CD14-positive monocyte (primary cell): ENCODE measurements at regions not wholly inside any gene's neighbourhood (a gene's known extent, or its start where the extent isn't known, plus 50 kb on each side); places are given as distances from the start of the nearest gene placed in this dataset.

Source experiments
- DNase-seq, 3 donors: peaks; one replicate each; pipeline ENCODE4 v3.0.0-alpha.2; 2011 to 2022
- H2AFZ ChIP-seq: 2 replicates; pipeline ENCODE4 v1.6.0; 2012; ENCODE audit warnings: mild to moderate bottlenecking, low read depth, low read length, inconsistent platforms; ENCODE audit not compliant: insufficient read depth, poor library complexity, severe bottlenecking
- H3K27ac ChIP-seq, 2 donors: 1 replicate in 1 of 2; 2 replicates in 1 of 2; pipeline ENCODE4 v1.5.1; 2012 to 2013; ENCODE audit warnings: low read length in 2 of 2, control low read depth in 1 of 2, inconsistent platforms in 1 of 2, low read depth in 1 of 2, mild to moderate bottlenecking in 1 of 2
- H3K27me3 ChIP-seq, 2 donors: one replicate each; pipeline versions ENCODE4 v1.6.0 to v1.6.1; 2011 to 2013; ENCODE audit warnings: low read length in 2 of 2; ENCODE audit not compliant: control insufficient read depth in 2 of 2, insufficient read depth in 2 of 2
- H3K36me3 ChIP-seq, 2 donors: replicated peaks in 1 of 2; 1 replicate in 1 of 2; 2 replicates in 1 of 2; pipeline versions ENCODE4 v1.5.1 to v1.6.1; 2012 to 2013; ENCODE audit warnings: low read length in 2 of 2, control low read depth in 1 of 2, inconsistent platforms in 1 of 2, mild to moderate bottlenecking in 1 of 2; ENCODE audit not compliant: insufficient read depth in 2 of 2, control insufficient read depth in 1 of 2
- H3K4me1 ChIP-seq, 2 donors: 1 replicate in 1 of 2; 2 replicates in 1 of 2; pipeline versions ENCODE4 v1.5.1 to v1.6.1; 2012 to 2013; ENCODE audit warnings: low read length in 2 of 2, control low read depth in 1 of 2, inconsistent platforms in 1 of 2, mild to moderate bottlenecking in 1 of 2, moderate library complexity in 1 of 2; ENCODE audit not compliant: insufficient read depth in 2 of 2, control insufficient read depth in 1 of 2
- H3K4me2 ChIP-seq: replicated peaks from 2 replicates; pipeline ENCODE3; 2012; ENCODE audit warnings: low read length, moderate library complexity, mild to moderate bottlenecking; ENCODE audit not compliant: poor library complexity, severe bottlenecking; ENCODE audit errors: extremely low read depth
- H3K4me3 ChIP-seq, 3 experiments: fragments of 200-600 bp in 1 of 3; sonication (generic) in 1 of 3; replicated peaks in 1 of 3; 1 replicate in 2 of 3; 2 replicates in 1 of 3; pipeline ENCODE4 v1.5.1; 2011 to 2013; ENCODE audit warnings: low read length in 3 of 3, mild to moderate bottlenecking in 3 of 3, control low read depth in 2 of 3, low read depth in 2 of 3, inconsistent platforms in 1 of 3, moderate library complexity in 1 of 3
- H3K79me2 ChIP-seq: 2 replicates; pipeline ENCODE4 v1.6.0; 2012; ENCODE audit warnings: mild to moderate bottlenecking, control low read depth, inconsistent platforms, low read length, moderate library complexity; ENCODE audit not compliant: insufficient read depth
- H3K9ac ChIP-seq: 2 replicates; pipeline ENCODE4 v1.6.0; 2017; ENCODE audit warnings: low read length, mild to moderate bottlenecking; ENCODE audit not compliant: insufficient read depth, poor library complexity, severe bottlenecking
- H3K9me3 ChIP-seq, 2 donors: replicated peaks in 1 of 2; 1 replicate in 1 of 2; 2 replicates in 1 of 2; pipeline versions ENCODE4 v1.5.1 to v1.6.1; 2012 to 2013; ENCODE audit warnings: low read length in 2 of 2, control low read depth in 1 of 2; ENCODE audit not compliant: control insufficient read depth in 1 of 2, insufficient read depth in 1 of 2
- H4K20me1 ChIP-seq: 2 replicates; pipeline ENCODE4 v1.6.0; 2012; ENCODE audit warnings: mild to moderate bottlenecking, low read length, control low read depth, moderate library complexity; ENCODE audit not compliant: insufficient read depth
- H3K27ac Mint-ChIP-seq, 7 donors: one replicate each; pipeline ENCODE4 v1.8.0; 2020; ENCODE audit warnings: mild to moderate bottlenecking in 7 of 7, mixed read lengths in 7 of 7, moderate library complexity in 6 of 7, inconsistent platforms in 2 of 7
- H3K27me3 Mint-ChIP-seq, 3 donors: one replicate each; pipeline ENCODE4 v1.8.0; 2021 to 2022; ENCODE audit warnings: low read depth in 3 of 3, mild to moderate bottlenecking in 3 of 3, mixed read lengths in 3 of 3, moderate library complexity in 3 of 3, inconsistent platforms in 1 of 3
- H3K36me3 Mint-ChIP-seq, 2 donors: one replicate each; pipeline ENCODE4 v1.8.0; 2020; ENCODE audit warnings: mixed read lengths in 2 of 2, inconsistent platforms in 1 of 2, mild to moderate bottlenecking in 1 of 2
- H3K4me1 Mint-ChIP-seq: one replicate; pipeline ENCODE4 v1.8.0; 2020; ENCODE audit warnings: mild to moderate bottlenecking, mixed read lengths
- H3K4me3 Mint-ChIP-seq, 2 donors: one replicate each; pipeline ENCODE4 v1.8.0; 2020; ENCODE audit warnings: mild to moderate bottlenecking in 2 of 2, mixed read lengths in 2 of 2, moderate library complexity in 1 of 2
- H3K9me3 Mint-ChIP-seq, 7 donors: one replicate each; pipeline ENCODE4 v1.8.0; 2020 to 2022; ENCODE audit warnings: mixed read lengths in 7 of 7, mild to moderate bottlenecking in 6 of 7, moderate library complexity in 6 of 7, inconsistent platforms in 2 of 7
- WGBS: methylation state at CpG from one replicate; pipeline ENCODE4 v1.1.5; 2013; ENCODE audit warnings: missing lambda C conversion rate; ENCODE audit not compliant: insufficient coverage; 5-methylcytosine and 5-hydroxymethylcytosine counted together
- intact Hi-C, 2 donors: fragments of 100-400 bp; cut with micrococcal nuclease; formaldehyde crosslinking; loops; one replicate each; pipeline versions ENCODE4 v1.15.0 to v1.15.1; 2023
- TF ChIP-seq, protein P1 (sequence below): fragments of 200-600 bp; IDR thresholded peaks from one replicate; pipeline ENCODE4 v1.8.0; 2022; ENCODE audit warnings: antibody characterized with exemption, mild to moderate bottlenecking

DNA sequence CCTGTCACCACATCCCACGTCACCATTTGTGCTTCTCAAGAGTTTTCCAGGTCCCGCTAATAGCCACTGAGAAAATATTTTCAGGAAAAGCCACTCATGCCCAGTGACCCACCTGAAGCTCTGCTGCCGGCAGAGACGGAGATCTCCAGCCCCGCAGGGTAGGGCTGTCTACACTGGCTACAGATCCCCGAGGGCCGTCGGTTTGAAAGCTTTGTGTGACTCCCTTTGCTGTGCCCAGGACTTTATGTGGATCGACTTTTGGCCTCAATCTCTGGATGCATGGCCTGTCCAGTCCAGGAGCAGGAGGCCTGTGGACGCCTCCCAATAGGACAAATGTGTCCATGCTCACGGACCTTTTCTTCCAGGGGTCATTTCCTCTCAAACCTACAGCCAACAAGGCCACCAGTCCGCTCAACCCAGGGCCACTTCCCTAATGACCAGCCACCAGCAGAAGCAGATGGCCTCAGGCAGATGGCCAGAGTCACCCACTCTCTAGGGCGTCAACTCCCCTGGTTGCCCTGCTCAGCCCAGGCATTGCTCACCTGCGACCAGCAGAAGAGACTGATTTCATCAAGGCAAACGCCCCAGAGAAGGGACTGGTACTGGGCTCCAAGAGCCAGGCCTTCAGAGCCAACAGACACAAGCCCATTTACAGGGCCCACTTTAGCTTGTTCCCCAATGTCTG, 76.4 kb downstream of the OAT start:
- H3K27ac Mint-ChIP-seq = peak overlapping the region; percentile 96 to 98 (median 97)
- Histone ChIP-seq H3K9ac (peak overlapping the region; percentile 82), H3K9me3 (no peaks in the 10 kb centered on the region), H2AFZ (no peak overlapping the region), H3K36me3 (no peaks in the 10 kb centered on the region), H3K27me3 (no peaks in the 10 kb centered on the region), H3K4me1 (peaks cover 43 to 55% of the 10 kb centered on the region in 2 donors), H3K79me2 (no peaks in the 10 kb centered on the region), H3K27ac (peak overlapping the region; percentile 92 to 98), H3K4me2 (no peak overlapping the region), H3K4me3 (no peak overlapping the region), H4K20me1 (no peaks in the 10 kb centered on the region)
- TF ChIP-seq, protein P1, sequence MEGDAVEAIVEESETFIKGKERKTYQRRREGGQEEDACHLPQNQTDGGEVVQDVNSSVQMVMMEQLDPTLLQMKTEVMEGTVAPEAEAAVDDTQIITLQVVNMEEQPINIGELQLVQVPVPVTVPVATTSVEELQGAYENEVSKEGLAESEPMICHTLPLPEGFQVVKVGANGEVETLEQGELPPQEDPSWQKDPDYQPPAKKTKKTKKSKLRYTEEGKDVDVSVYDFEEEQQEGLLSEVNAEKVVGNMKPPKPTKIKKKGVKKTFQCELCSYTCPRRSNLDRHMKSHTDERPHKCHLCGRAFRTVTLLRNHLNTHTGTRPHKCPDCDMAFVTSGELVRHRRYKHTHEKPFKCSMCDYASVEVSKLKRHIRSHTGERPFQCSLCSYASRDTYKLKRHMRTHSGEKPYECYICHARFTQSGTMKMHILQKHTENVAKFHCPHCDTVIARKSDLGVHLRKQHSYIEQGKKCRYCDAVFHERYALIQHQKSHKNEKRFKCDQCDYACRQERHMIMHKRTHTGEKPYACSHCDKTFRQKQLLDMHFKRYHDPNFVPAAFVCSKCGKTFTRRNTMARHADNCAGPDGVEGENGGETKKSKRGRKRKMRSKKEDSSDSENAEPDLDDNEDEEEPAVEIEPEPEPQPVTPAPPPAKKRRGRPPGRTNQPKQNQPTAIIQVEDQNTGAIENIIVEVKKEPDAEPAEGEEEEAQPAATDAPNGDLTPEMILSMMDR = no peak
- H3K4me3 Mint-ChIP-seq = no peak overlapping the region
- H3K9me3 Mint-ChIP-seq = peaks cover 0 to 8% (median 0%) of the 10 kb centered on the region in 7 donors
- H3K4me1 Mint-ChIP-seq = peaks cover 66% of the 10 kb centered on the region
- peaks cover 10 to 16% of the 10 kb centered on the region in 2 donors for H3K36me3 Mint-ChIP-seq
- H3K27me3 Mint-ChIP-seq = peaks cover 3 to 4% (median 4%) of the 10 kb centered on the region in 3 donors
- 93% methylated on average over 14 of the region's 15 CpGs for WGBS
- intact Hi-C loops = no loop called here
- peak in 1 of 3 donors; percentile 39 for DNase-seq

DNA sequence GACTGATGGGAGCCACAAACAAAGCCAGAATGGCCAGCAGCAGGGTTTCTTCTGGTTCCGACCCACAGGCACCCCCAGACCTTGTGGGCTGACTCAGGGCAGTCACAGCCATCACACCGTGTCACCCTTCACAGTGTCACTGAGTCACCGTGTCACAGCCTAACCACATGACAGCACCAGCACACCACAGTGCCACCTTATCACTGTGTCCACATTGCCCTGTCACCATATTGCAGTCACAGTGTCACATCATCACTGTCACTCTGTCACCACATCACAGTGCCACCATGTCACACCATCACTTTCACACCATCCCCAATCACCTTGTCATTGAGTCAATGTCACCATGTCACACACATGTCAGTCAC, 77.0 kb downstream of the OAT start:
- Mint-ChIP-seq H3K4me3 (peak overlapping the region; percentile 9 to 56), H3K27me3 (peaks cover 3 to 4% (median 4%) of the 10 kb centered on the region in 3 donors), H3K36me3 (peaks cover 10 to 16% of the 10 kb centered on the region in 2 donors), H3K27ac (peak overlapping the region; percentile 96 to 98 (median 97)), H3K4me1 (peaks cover 66% of the 10 kb centered on the region), H3K9me3 (peaks cover 0 to 8% (median under 1%) of the 10 kb centered on the region in 7 donors)
- 30% methylated on average over 3 of the region's 3 CpGs for WGBS
- Histone ChIP-seq H3K4me3 (no peak overlapping the region), H3K27me3 (no peaks in the 10 kb centered on the region), H3K4me2 (peak overlapping the region; percentile 46), H4K20me1 (no peaks in the 10 kb centered on the region), H3K9me3 (no peaks in the 10 kb centered on the region), H3K4me1 (peaks cover 43 to 55% of the 10 kb centered on the region in 2 donors), H3K79me2 (no peaks in the 10 kb centered on the region), H3K27ac (peak overlapping the region; percentile 92 to 98), H3K36me3 (no peaks in the 10 kb centered on the region), H2AFZ (no peak overlapping the region), H3K9ac (peak overlapping the region; percentile 82)
- peak; percentile 93 to 99 (median 97) for DNase-seq
- intact Hi-C loops = no loop called here
- TF ChIP-seq, protein P1 = no peak
